Uterus (tissue), 3 donors: ENCODE measurements at regions not wholly inside any gene's neighbourhood (a gene's known extent, or its start where the extent isn't known, plus 50 kb on each side); places are given as distances from the start of the nearest gene placed in this dataset.

Experiments used
- DNase-seq, 2 donors: peaks; one replicate each; pipeline ENCODE4 v3.0.0-alpha.2; 2019 to 2020
- H3K27ac ChIP-seq, 2 donors: fragments of 200-600 bp; sonication (generic); 1 replicate in 1 of 2; 2 replicates in 1 of 2; pipeline ENCODE4 v1.5.1; 2016 to 2018
- H3K27me3 ChIP-seq, 2 donors: fragments of 200-600 bp; sonication (generic); one replicate each; pipeline ENCODE4 v1.5.1; 2018 to 2019; ENCODE audit warnings: control low read depth in 1 of 2
- H3K36me3 ChIP-seq, 2 donors: fragments of 200-600 bp; sonication (generic); one replicate each; pipeline ENCODE4 v1.5.1; 2019; ENCODE audit warnings: control low read depth in 1 of 2
- H3K4me1 ChIP-seq, 2 donors: fragments of 200-600 bp; sonication (generic); one replicate each; pipeline ENCODE4 v1.5.1; 2018 to 2019; ENCODE audit warnings: control low read depth in 1 of 2
- H3K4me3 ChIP-seq, 2 donors: fragments of 200-600 bp; sonication (generic); 1 replicate in 1 of 2; 2 replicates in 1 of 2; pipeline ENCODE4 v1.5.1; 2018 to 2019; ENCODE audit warnings: mild to moderate bottlenecking in 1 of 2
- H3K9me3 ChIP-seq, 2 donors: fragments of 200-600 bp; sonication (generic); one replicate each; pipeline ENCODE4 v1.5.1; 2019; ENCODE audit warnings: control low read depth in 1 of 2
- CTCF ChIP-seq, 4 experiments: fragments of 200-600 bp in 2 of 4; fragments of 450-650 bp in 2 of 4; sonication (generic) in 2 of 4; IDR thresholded peaks; one replicate each; pipeline ENCODE4 v1.5.1; 2016 to 2019; ENCODE audit warnings: antibody characterized with exemption in 4 of 4, mild to moderate bottlenecking in 2 of 4, moderate library complexity in 1 of 4
- POLR2A ChIP-seq, 2 donors: fragments of 450-650 bp; IDR thresholded peaks; one replicate each; pipeline ENCODE4 v1.6.1; 2016; ENCODE audit warnings: antibody characterized with exemption in 2 of 2, mild to moderate bottlenecking in 1 of 2, moderate library complexity in 1 of 2
- intact Hi-C: fragments of 100-400 bp; cut with DNase I; formaldehyde crosslinking; loops from one replicate; pipeline ENCODE4 v1.15.1; 2023; ENCODE audit warnings: low total_unique reads
- donor health status: DM: yes; HTN: yes; CAD: no.

- H3K4me1 ChIP-seq, result no peaks in the 10 kb centered on the region
- no peaks in the 10 kb centered on the region for H3K9me3 ChIP-seq
- TF ChIP-seq POLR2A (IDR thresholded peaks at IDR 0.05), result no peak
- no peak for TF ChIP-seq CTCF (IDR thresholded peaks at IDR 0.05)
- no peaks in the 10 kb centered on the region for H3K27me3 ChIP-seq
- H3K27ac ChIP-seq, result no peak overlapping the region
- DNase-seq, result no peak
- no peaks in the 10 kb centered on the region for H3K36me3 ChIP-seq
- no peak overlapping the region for H3K4me3 ChIP-seq
- intact Hi-C loops, result no loop called here
These were observed 53.6 kb upstream of the ATP8B1 start for GRCh38 chr18:57856557-57857280.

- Histone ChIP-seq H3K4me3 (no peak overlapping the region), H3K4me1 (no peaks in the 10 kb centered on the region), H3K27me3 (no peaks in the 10 kb centered on the region), H3K9me3 (no peaks in the 10 kb centered on the region), H3K36me3 (no peaks in the 10 kb centered on the region), H3K27ac (no peak overlapping the region)
- no peak for DNase-seq
- TF ChIP-seq POLR2A (IDR thresholded peaks at IDR 0.05) (no peak), CTCF (IDR thresholded peaks at IDR 0.05) (no peak)
- intact Hi-C loops, result no loop called here
These were observed 53.0 kb upstream of the ATP8B1 start for GRCh38 chr18:57856128-57856527.

- no peak overlapping the region for H3K4me3 ChIP-seq
- H3K9me3 ChIP-seq, result no peaks in the 10 kb centered on the region
- H3K4me1 ChIP-seq, result no peaks in the 10 kb centered on the region
- H3K27ac ChIP-seq, result no peak overlapping the region
- H3K36me3 ChIP-seq, result no peaks in the 10 kb centered on the region
- no peak for DNase-seq
- TF ChIP-seq CTCF (IDR thresholded peaks at IDR 0.05), result no peak
- TF ChIP-seq POLR2A (IDR thresholded peaks at IDR 0.05), result no peak
- intact Hi-C loops, result no loop called here
- H3K27me3 ChIP-seq, result no peaks in the 10 kb centered on the region
These were observed 52.4 kb upstream of the ATP8B1 start for GRCh38 chr18:57855551-57855950.

- H3K36me3 ChIP-seq, result no peaks in the 10 kb centered on the region
- no peaks in the 10 kb centered on the region for H3K27me3 ChIP-seq
- no peaks in the 10 kb centered on the region for H3K4me1 ChIP-seq
- H3K9me3 ChIP-seq, result no peaks in the 10 kb centered on the region
- TF ChIP-seq CTCF (IDR thresholded peaks at IDR 0.05), result no peak
- TF ChIP-seq POLR2A (IDR thresholded peaks at IDR 0.05), result no peak
- no peak for DNase-seq
- no peak overlapping the region for H3K27ac ChIP-seq
- no peak overlapping the region for H3K4me3 ChIP-seq
- intact Hi-C loops, result no loop called here
These were observed 51.6 kb upstream of the ATP8B1 start for GRCh38 chr18:57854726-57855125.

GRCh38 chr18:57853864-57854263 lies 50.7 kb upstream of the ATP8B1 start:
- Histone ChIP-seq H3K36me3 (no peaks in the 10 kb centered on the region), H3K4me1 (no peaks in the 10 kb centered on the region), H3K27me3 (no peaks in the 10 kb centered on the region), H3K4me3 (no peak overlapping the region), H3K9me3 (no peaks in the 10 kb centered on the region), H3K27ac (no peak overlapping the region)
- no peak for DNase-seq
- intact Hi-C loops, result no loop called here
- TF ChIP-seq POLR2A (IDR thresholded peaks at IDR 0.05) (no peak), CTCF (IDR thresholded peaks at IDR 0.05) (no peak)
